ENCODE measurements at regions not wholly inside any gene's neighbourhood (a gene's known extent, or its start where the extent isn't known, plus 50 kb on each side); places are given as distances from the start of the nearest gene placed in this dataset.
A peak's percentile ranks its signal among the peaks of the same experiment; 100 is the strongest.
"Not testable (repeated sequence)": the region's sequence is repeated elsewhere in the genome, so short reads cannot be mapped to it uniquely, and the experiment has no call there.

GRCh38 chr2:58720770-58721697 lies 479.9 kb upstream of the FANCL start:
- no peak for DNase-seq (ENCODE audit: low spot score)

DNA sequence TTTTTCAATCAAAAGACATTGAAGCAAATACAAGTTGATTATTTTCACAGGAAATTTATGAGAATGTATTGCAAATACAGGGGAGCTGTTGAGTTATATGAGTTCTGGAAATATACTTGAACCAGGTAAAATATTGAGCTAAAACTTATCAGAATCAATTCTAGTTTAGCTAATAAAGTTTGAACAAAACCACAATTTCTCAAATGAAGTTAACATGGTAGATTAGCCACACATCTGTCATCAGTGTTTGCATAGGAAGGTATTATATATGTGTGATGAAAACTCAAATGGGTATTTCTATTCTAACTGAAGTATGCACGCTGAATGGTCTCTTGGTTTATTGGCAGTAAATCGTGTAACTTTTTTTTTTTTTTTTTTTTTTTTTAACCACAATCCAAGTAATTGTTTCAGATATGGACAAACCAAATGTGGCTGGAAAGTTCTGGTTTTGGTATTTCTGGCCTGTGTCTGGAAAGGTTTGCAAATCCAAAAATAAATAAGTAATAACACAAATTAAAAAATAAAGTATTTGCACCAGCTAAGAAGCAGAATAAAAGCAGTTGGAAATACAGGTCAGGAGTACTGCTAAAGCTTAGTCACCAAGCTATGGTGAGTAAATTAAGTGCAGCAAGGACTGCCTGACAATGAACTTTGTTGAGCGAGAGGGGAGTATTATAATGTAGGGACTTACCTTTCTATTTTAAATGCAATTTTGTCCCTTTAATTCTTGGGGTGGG lies 479.1 kb upstream of the FANCL start:
- DNase-seq (ENCODE audit: low spot score) = no peak

- DNase-seq (ENCODE audit: low spot score) = no peak
These were observed 474.2 kb upstream of the FANCL start for GRCh38 chr2:58715344-58715743.

GRCh38 chr2:58714238-58714637 lies 473.1 kb upstream of the FANCL start:
- DNase-seq (ENCODE audit: low spot score) = no peak

DNA sequence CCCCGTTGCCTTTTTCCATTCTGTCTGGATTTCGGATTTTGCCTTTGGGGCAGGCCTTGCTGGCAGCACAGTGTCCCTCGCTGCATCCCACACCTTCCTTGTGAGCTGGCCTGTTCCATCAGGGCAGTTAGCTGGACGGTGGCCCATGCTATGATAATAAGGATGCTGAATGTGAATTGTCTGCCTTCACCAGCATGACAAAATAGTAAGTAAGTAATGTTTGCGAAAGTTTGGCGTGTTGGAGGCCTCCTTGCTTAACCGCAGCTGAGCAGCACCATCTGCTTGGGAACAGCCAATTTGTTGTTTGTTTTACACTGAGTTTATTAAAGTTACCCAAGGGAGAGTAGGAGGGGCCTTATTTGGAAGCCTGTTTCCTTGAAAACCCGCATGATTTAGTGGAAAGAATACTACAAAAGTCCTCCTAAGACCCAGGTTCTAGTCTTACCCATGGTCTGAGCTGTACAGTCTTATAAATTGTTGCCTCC lies 469.7 kb upstream of the FANCL start:
- DNase-seq (ENCODE audit: low spot score) = peak; percentile 54

GRCh38 chr2:58709687-58710354 lies 468.7 kb upstream of the FANCL start:
- DNase-seq (ENCODE audit: low spot score) = no peak

DNA sequence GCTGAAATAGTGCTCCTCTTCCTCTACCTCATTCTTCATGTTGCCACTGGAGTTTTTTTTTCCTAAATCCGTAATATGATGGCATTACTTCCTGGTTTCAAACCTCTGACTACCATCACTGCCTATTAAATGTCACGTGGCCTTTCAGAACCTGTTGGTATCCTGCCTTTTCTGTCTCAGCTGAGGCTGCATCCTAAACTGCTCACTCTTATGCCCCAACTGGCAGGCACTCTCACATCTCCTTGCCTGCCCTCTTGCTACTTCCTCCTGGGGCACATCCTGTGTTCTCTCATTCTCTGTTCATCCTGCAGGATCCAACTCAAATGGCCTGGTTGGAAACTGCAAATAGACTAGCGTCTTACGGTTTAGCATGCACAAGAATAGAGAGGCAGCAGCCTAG lies 468.1 kb upstream of the FANCL start:
- no peak for DNase-seq (ENCODE audit: low spot score)

- DNase-seq (ENCODE audit: low spot score) = no peak
These were observed 467.4 kb upstream of the FANCL start for GRCh38 chr2:58708565-58708964.

- no peak for DNase-seq (ENCODE audit: low spot score)
These were observed 461.3 kb upstream of the FANCL start for GRCh38 chr2:58702302-58702885.

DNA sequence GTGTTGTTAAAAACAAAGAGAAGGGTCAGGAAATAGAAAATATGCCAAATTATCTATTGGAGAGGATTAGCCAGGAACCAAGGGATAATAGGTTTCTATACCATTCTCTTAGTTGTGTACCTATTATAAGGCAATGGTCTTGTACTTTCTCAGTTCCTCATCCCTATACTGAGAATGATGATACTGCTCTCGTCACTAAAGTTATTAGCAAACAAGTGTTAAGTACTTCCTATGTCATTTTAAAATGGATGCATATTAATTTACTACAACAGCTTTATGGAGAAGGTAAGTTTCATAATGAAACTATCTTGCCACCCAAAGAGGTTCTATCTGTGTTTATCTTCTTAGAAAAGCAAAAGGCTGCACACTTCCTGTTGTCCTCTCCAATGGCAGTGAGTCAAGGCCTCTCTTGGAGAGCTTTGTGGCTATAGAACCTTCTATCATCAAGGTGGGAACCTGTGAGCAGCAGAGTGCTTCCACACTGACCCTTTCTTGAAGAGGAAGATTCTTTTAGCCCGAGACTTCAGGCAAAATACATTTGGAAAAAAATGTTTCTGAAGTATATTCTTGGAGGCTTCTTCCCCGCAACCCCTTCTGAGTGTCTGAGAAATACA lies 460.7 kb upstream of the FANCL start:
- DNase-seq (ENCODE audit: low spot score) = no peak

DNA sequence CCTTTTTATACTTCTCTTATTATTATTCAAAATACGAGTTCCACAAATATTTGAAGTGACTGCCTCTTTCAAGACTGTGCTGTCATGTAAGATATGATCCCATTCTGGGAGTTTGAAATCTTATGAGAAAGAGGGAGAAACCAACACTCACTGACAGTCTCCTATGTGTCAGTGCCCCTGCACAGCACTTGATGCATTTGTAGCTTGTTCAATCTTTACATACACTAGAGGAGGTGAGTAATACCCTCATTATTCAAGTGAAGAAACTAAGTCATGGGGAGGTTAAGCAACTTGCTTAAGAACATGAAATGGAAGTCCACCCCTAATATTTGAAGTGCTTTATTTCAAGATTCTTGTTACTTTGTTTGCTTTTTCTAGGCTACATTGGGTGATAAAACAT lies 459.5 kb upstream of the FANCL start:
- no peak for DNase-seq (ENCODE audit: low spot score)

- DNase-seq (ENCODE audit: low spot score) = no peak
These were observed 458.3 kb upstream of the FANCL start for GRCh38 chr2:58699411-58699810.

DNA sequence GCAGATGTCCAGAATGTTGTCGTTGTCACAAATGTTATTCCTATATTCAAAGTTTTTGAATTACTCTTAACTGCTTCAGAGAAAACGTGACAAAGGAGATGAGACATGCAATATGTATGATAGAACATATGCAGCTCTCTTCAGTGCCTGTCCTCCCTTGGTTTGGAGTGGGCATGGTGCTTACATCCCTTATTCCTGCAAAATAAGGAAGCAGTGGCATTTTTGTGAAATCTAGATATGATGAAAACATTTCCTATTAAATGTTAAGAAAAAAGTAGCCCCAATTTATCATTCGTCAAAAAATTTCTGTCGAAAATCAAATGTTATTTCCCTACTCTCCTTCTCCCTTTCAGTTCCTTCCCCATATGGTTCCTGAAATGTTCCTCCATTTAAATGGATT lies 457.5 kb upstream of the FANCL start:
- no peak for DNase-seq (ENCODE audit: low spot score)

- not testable (repeated sequence) for DNase-seq (ENCODE audit: low spot score)
These were observed 453.0 kb upstream of the FANCL start for GRCh38 chr2:58694114-58694513.

- DNase-seq (ENCODE audit: low spot score) = not testable (repeated sequence)
These were observed 449.9 kb upstream of the FANCL start for GRCh38 chr2:58691041-58691440.

DNA sequence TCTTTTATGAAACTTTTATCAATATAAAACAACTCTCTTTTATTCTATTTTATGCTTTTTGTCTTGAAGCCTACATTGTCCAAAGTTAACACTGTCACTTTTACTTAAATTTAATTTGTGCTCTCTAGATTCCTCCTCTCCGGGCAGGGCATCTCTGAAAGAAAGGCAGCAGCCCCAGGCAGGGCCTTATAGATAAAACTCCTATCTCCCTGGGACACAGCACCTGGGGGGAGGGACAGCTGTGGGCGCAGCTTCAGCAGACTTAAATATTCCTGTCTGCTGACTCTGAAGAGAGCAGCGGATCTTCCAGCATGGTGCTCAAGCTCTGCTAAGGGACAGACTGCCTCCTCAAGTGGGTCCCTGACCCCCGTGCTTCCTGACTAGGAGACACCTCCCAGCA lies 447.7 kb upstream of the FANCL start:
- DNase-seq (ENCODE audit: low spot score) = no peak

GRCh38 chr2:58686776-58687175 lies 445.7 kb upstream of the FANCL start:
- DNase-seq (ENCODE audit: low spot score) = no peak

- no peak for DNase-seq (ENCODE audit: low spot score)
These were observed 439.7 kb upstream of the FANCL start for GRCh38 chr2:58680755-58681310.

DNA sequence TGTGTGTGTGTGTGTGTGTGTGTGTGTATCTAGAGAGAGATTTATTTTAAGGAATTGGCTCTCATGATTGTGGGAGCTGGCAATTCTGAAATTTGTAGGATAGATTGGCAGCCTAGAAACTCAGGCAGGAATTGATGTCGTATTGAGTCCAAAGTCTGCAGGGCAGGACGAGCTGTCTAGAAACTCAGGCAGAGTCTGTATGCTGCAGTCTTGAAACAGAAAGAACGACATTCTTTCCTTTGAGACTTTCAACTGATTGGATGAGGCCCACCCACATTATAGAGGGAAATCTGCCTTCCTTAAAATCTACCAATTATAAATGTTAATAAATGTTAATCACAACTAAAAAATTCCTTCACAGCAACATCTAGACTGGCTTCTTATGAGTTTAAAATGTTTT lies 436.6 kb upstream of the FANCL start:
- no peak for DNase-seq (ENCODE audit: low spot score)

DNA sequence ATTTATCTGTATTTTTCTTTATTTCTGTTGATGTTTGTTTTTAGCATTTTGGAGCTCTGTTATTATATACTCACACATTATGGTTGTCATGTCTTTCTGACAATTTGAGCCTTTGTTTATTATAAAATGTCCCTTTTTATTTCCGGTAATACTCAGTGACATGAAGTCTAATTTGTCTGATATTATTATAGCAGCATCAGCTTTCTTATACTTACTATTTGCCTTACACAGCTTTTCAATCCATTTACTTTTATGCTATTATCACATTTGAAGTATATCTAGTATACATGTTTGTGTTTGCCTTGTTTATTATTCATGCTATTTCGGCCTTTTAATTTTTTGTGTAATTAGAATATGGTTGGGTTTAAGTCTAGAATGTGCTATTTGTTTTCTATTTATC lies 430.6 kb upstream of the FANCL start:
- no peak for DNase-seq (ENCODE audit: low spot score)

- DNase-seq (ENCODE audit: low spot score) = no peak
These were observed 428.9 kb upstream of the FANCL start for GRCh38 chr2:58669998-58670397.
